Pancreas (tissue), 10 donors: ENCODE measurements at regions not wholly inside any gene's neighbourhood (a gene's known extent, or its start where the extent isn't known, plus 50 kb on each side); places are given as distances from the start of the nearest gene placed in this dataset.
A peak's percentile ranks its signal among the peaks of the same experiment; 100 is the strongest.
"Not testable (repeated sequence)": the region's sequence is repeated elsewhere in the genome, so short reads cannot be mapped to it uniquely, and the experiment has no call there.

ENCODE experiments used
- ATAC-seq, 4 donors: fragments of 200-7000 bp; cut with Tn5 transposase; one replicate each; pipeline versions ENCODE4 v1.8.0 to v1.9.1; 2020; ENCODE audit warnings: mild to moderate bottlenecking in 4 of 4, moderate library complexity in 4 of 4
- DNase-seq, 6 donors: peaks; one replicate each; pipeline ENCODE4 v3.0.0-alpha.2; 2020
- FAIRE-seq: peaks from 2 replicates; lab custom pipeline; 2012; peaks lifted over from hg19 to GRCh38; lab: Jason Lieb, UNC
- H3K27ac ChIP-seq, 4 donors: fragments of 200-600 bp; sonication (generic); 1 replicate in 3 of 4; 2 replicates in 1 of 4; pipeline versions ENCODE4 v1.5.0 to v1.8.0; 2020
- H3K27me3 ChIP-seq, 4 donors: fragments of 200-600 bp; one replicate each; pipeline ENCODE4 v1.8.0; 2021
- H3K36me3 ChIP-seq, 3 donors: fragments of 200-600 bp; sonication (generic) in 1 of 3; one replicate each; pipeline versions ENCODE4 v1.5.0 to v1.8.0; 2020 to 2021
- H3K4me1 ChIP-seq, 3 donors: fragments of 200-600 bp; one replicate each; pipeline ENCODE4 v1.8.0; 2021
- H3K4me3 ChIP-seq, 4 donors: fragments of 200-600 bp; sonication (generic) in 2 of 4; one replicate each; pipeline versions ENCODE4 v1.5.0 to v1.8.0; 2020 to 2021
- H3K9me3 ChIP-seq, 4 donors: fragments of 200-600 bp; one replicate each; pipeline ENCODE4 v1.8.0; 2021
- CTCF ChIP-seq, 4 donors: fragments of 200-600 bp; sonication (generic) in 3 of 4; IDR thresholded peaks; one replicate each; pipeline versions ENCODE4 v1.5.0 to v1.8.0; 2021; ENCODE audit warnings: antibody characterized with exemption in 4 of 4
- WGBS, 2 donors: extraction: QIAGEN DNeasy Blood & Tissue Kit; methylation state at CpG; one replicate each; pipeline ENCODE4 v1.1.7; 2013; 5-methylcytosine and 5-hydroxymethylcytosine counted together
- intact Hi-C, 3 donors: fragments of 100-400 bp; cut with DNase I; formaldehyde crosslinking; loops; one replicate each; pipeline versions ENCODE4 v1.11.1 to v1.14.2; 2022
- donor health status: healthy with polysubstance abuse.
- donor health status: DM: no; HTN: no; CAD: no; lungs with moderate emphysema.
- donor health status: DM: no; HTN: no; CAD: no.
- donor health status: control.
- donor health status: control.
- donor health status: Bipolar disorder and iron deficiency.
- donor health status: DM: yes; HTN: yes; CAD: no.
- donor health status: DM: no; HTN: no; CAD: no.
- donor health status: DM: no; HTN: no; CAD: no.
- donor health status: DM: yes; HTN: yes; CAD: no.

DNA sequence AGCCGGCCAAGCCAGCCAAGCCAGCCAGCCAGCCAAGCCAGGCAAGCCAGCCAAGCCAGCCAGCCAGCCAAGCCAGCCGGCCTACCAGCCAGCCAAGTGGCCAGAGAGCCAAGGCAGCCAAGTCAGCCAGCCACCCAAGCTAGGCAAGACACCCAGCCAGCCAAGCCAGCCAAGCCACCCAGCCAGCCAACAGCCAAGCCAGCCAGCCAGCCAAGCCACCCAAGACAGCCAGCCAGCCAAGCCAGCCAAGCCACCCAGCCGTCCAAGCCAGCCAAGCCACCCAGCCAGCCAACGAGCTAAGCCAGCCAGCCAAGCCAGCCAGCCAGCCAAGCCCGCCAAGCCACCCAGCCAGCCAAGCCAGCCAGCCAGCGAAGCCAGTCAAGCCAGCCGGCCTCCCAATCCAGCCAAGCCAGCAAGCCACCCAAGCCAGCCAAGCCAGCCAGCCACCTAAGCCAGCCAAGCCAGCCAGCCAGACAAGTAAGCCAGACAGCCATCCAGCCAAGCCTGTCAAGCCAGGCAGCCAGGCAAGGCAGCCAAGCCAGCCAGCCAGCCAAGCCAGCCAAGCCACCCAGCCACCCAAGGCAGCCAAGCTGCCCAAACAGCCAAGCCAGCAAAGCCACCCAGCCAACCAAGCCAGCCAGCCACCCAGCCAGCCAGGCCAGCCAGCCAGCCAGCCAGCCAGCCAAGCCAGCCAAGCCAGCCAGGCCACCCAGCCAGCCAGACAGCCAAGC lies 200.5 kb downstream of the GOLGA6L6 start:
- no peaks in the 10 kb centered on the region for H3K36me3 ChIP-seq
- H3K4me1 ChIP-seq: no peaks in the 10 kb centered on the region
- FAIRE-seq (no peak), ATAC-seq (peak in 3 of 4 donors; percentile 25 to 56 (median 55)), DNase-seq (peak in 5 of 6 donors; percentile 20 to 100 (median 82))
- intact Hi-C loops: no loop called here
- WGBS, 2 donors: 63 to 66% methylated on average over 7 of the region's 7 CpGs
- TF ChIP-seq CTCF (IDR thresholded peaks at IDR 0.05): no peak
- no peak overlapping the region for H3K4me3 ChIP-seq
- no peaks in the 10 kb centered on the region for H3K9me3 ChIP-seq
- no peak overlapping the region for H3K27ac ChIP-seq
- no peaks in the 10 kb centered on the region for H3K27me3 ChIP-seq

DNA sequence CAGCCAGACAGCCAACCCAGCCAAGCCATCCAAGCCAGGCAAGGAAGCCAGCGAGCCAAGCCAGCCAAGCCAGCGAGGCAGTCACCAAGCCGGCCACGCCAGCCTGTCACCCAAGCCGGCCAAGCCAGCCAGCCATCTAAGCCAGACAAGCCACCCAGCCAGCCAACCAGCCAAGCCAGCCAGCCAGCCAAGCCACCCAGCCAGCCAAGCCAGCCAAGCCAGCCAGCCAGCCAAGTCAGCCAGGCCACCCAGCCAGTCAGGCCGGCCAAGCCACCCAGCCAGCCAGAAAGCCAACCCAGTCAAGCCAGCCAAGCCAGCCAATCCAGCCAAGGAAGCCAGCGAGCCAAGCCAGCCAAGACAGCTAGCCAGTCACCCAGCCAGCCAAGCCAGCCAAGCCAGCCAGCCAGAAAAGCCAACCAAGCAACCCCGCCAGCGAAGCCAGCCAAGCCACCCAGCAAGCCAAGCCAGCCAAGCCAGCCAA lies 201.2 kb downstream of the GOLGA6L6 start:
- Histone ChIP-seq H3K27me3 (no peaks in the 10 kb centered on the region), H3K4me1 (no peaks in the 10 kb centered on the region), H3K27ac (no peak overlapping the region), H3K36me3 (no peaks in the 10 kb centered on the region), H3K4me3 (no peak overlapping the region), H3K9me3 (no peaks in the 10 kb centered on the region)
- WGBS, 2 donors: 71 to 75% methylated on average over 9 of the region's 9 CpGs
- ATAC-seq: peak in 3 of 4 donors; percentile 17 to 58 (median 39)
- TF ChIP-seq CTCF (IDR thresholded peaks at IDR 0.05): no peak
- peak in 5 of 6 donors; percentile 23 to 96 (median 82) for DNase-seq
- intact Hi-C loops: no loop called here
- FAIRE-seq: no peak

- H3K36me3 ChIP-seq, H3K9me3 ChIP-seq, H3K27ac ChIP-seq, intact Hi-C loops, FAIRE-seq, H3K4me3 ChIP-seq, H3K4me1 ChIP-seq, H3K27me3 ChIP-seq, ATAC-seq: not testable (repeated sequence)
- peak in 1 of 6 donors; percentile 58 for DNase-seq
- 54 to 60% methylated on average over 17 of the region's 17 CpGs for WGBS, 2 donors
These were observed 202.4 kb downstream of the GOLGA6L6 start for GRCh38 chr15:20339086-20339791.

DNA sequence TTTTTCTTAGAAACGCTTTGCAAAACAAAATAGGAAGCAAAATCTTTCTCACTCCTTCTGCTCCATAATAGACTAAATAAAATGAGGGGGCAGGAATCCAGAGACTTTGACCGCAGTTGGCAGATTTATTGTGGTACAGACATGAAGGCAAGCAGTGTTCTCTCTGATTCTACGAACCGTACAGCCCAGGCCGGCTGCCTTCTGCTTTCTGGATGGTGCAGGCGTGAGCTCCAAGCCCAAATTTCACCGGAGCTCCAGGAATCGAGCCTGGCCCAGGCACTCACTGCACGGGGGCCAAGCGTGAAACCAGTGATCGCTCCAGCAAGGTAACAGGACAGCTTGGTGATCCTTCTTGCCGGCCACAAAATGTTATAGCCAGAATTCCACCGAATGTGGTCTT lies 202.9 kb downstream of the GOLGA6L6 start:
- H3K27ac ChIP-seq, H3K4me1 ChIP-seq, ATAC-seq, intact Hi-C loops, FAIRE-seq, H3K9me3 ChIP-seq, H3K4me3 ChIP-seq, H3K27me3 ChIP-seq, H3K36me3 ChIP-seq: not testable (repeated sequence)
- peak in 1 of 6 donors; percentile 39 for DNase-seq
- 65 to 77% methylated on average over 13 of the region's 13 CpGs for WGBS, 2 donors

DNA sequence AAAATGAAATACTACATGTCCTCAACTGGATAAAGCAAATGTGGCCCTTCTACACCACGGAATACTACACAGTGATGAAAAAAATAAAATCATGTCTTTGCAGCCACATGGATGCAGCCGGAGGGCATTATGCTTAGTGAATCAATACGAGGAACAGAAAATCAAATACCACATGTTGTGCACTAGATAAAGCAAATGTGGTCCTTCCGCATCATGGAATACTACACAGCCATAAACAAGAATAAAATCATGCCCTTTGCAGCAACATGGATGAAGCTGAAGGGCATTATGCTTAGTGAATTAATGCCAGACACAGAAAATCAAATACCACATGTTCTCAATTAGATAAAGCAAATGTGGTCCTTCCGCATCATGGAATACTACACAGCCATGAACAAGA lies 204.4 kb downstream of the GOLGA6L6 start:
- 83 to 84% methylated on average over 5 of the region's 5 CpGs for WGBS, 2 donors
- H3K36me3 ChIP-seq, H3K27ac ChIP-seq, ATAC-seq, H3K9me3 ChIP-seq, intact Hi-C loops, FAIRE-seq, H3K4me3 ChIP-seq, H3K27me3 ChIP-seq, DNase-seq, H3K4me1 ChIP-seq: not testable (repeated sequence)

DNA sequence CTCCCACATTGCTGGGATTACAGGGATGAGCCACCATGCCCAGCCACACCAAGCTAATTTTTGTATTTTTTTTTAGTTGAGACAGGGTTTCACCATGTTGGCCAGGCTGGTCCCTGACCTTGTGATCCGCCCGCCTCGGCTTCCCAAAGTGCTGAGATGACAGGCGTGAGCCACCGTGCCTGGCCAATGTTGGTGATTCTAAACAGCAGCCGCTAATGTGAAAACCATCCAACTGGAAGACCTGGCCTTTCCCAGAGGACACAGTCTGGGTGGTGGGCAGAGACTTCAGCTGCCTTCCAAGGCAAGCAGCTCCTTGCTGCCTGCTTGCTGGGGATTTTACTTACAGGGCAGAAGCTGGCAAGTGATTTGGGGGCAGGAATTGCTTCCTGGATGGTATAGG lies 207.1 kb downstream of the GOLGA6L6 start:
- FAIRE-seq, intact Hi-C loops, H3K9me3 ChIP-seq, H3K4me3 ChIP-seq, H3K27me3 ChIP-seq, H3K36me3 ChIP-seq, H3K27ac ChIP-seq, H3K4me1 ChIP-seq, ATAC-seq: not testable (repeated sequence)
- WGBS, 2 donors: 84 to 91% methylated on average over 6 of the region's 6 CpGs
- peak in 1 of 6 donors; percentile 46 for DNase-seq

- H3K4me1 ChIP-seq, intact Hi-C loops, FAIRE-seq, DNase-seq, H3K36me3 ChIP-seq, H3K4me3 ChIP-seq, H3K27me3 ChIP-seq, H3K9me3 ChIP-seq, ATAC-seq, H3K27ac ChIP-seq: not testable (repeated sequence)
- WGBS, 2 donors: 59 to 80% methylated on average over 3 to 4 of the region's 4 CpGs
These were observed 215.8 kb downstream of the GOLGA6L6 start for GRCh38 chr15:20325751-20326150.

GRCh38 chr15:20317132-20317531 lies 224.5 kb downstream of the GOLGA6L6 start:
- H3K4me1 ChIP-seq, intact Hi-C loops, ATAC-seq: not testable (repeated sequence)

GRCh38 chr15:20311014-20311680 lies 230.5 kb downstream of the GOLGA6L6 start:
- 70 to 87% methylated on average over 18 to 22 of the region's 23 CpGs for WGBS, 2 donors
- ATAC-seq, intact Hi-C loops: not testable (repeated sequence)

More at GRCh38 chr15:20317132-20317531, 224.5 kb downstream of the GOLGA6L6 start:
- not testable (repeated sequence) for H3K27me3 ChIP-seq, H3K27ac ChIP-seq, H3K4me3 ChIP-seq, H3K9me3 ChIP-seq, DNase-seq, FAIRE-seq, H3K36me3 ChIP-seq
- 21 to 27% methylated on average over 2 of the region's 2 CpGs for WGBS, 2 donors

More at GRCh38 chr15:20311014-20311680, 230.5 kb downstream of the GOLGA6L6 start:
- FAIRE-seq, H3K4me1 ChIP-seq, H3K4me3 ChIP-seq, H3K27me3 ChIP-seq, H3K9me3 ChIP-seq, H3K27ac ChIP-seq, H3K36me3 ChIP-seq: not testable (repeated sequence)
- DNase-seq: peak in 1 of 6 donors; percentile 33
